H1 (cell line): ENCODE measurements at regions not wholly inside any gene's neighbourhood (a gene's known extent, or its start where the extent isn't known, plus 50 kb on each side); places are given as distances from the start of the nearest gene placed in this dataset.

Source experiments
- ATF2 ChIP-seq: IDR thresholded peaks from 2 replicates; pipeline ENCODE4 v1.6.1; 2012; ENCODE audit warnings: low read length, inconsistent platforms
- CHD2 ChIP-seq: IDR thresholded peaks from 2 replicates; pipeline ENCODE4 v1.6.1; 2012; ENCODE audit warnings: low read length, improper control_type of control experiment
- EGR1 ChIP-seq: IDR thresholded peaks from 2 replicates; pipeline ENCODE4 v1.6.1; 2011; ENCODE audit warnings: low read depth, low read length, borderline replicate concordance
- EP300 ChIP-seq, 2 experiments: IDR thresholded peaks; 1 replicate in 1 of 2; 2 replicates in 1 of 2; pipeline ENCODE4 v1.6.1; 2011 to 2012; ENCODE audit warnings: low read depth in 2 of 2, low read length in 2 of 2, mild to moderate bottlenecking in 2 of 2, borderline replicate concordance in 1 of 2, inconsistent platforms in 1 of 2, moderate library complexity in 1 of 2
- JUND ChIP-seq: IDR thresholded peaks from 2 replicates; pipeline ENCODE4 v1.6.1; 2011; ENCODE audit warnings: mild to moderate bottlenecking, improper control_type of control experiment, low read length
- MAX ChIP-seq: IDR thresholded peaks from 2 replicates; pipeline ENCODE4 v1.6.1; 2012; ENCODE audit warnings: inconsistent platforms
- POLR2A ChIP-seq, 2 experiments: IDR thresholded peaks; 1 replicate in 1 of 2; 2 replicates in 1 of 2; pipeline ENCODE4 v1.6.1; 2011; ENCODE audit warnings: low read depth in 2 of 2, low read length in 2 of 2, mild to moderate bottlenecking in 2 of 2; ENCODE audit errors: control extremely low read depth in 1 of 2
- SIN3A ChIP-seq, 2 experiments: IDR thresholded peaks in 1 of 2; conservative IDR thresholded peaks in 1 of 2; 2 replicates each; pipeline ENCODE4 v1.6.1; 2011 to 2012; ENCODE audit warnings: low read length in 2 of 2, improper control_type of control experiment in 1 of 2, low read depth in 1 of 2, mild to moderate bottlenecking in 1 of 2
- ZNF274 ChIP-seq: IDR thresholded peaks from 2 replicates; pipeline ENCODE4 v1.7.0; 2012; ENCODE audit warnings: low read length, borderline replicate concordance; ENCODE audit errors: extremely low read depth
- TF ChIP-seq, protein P1 (sequence below), 3 experiments: IDR thresholded peaks; 1 replicate in 2 of 3; 2 replicates in 1 of 3; pipeline versions ENCODE4 v1.5.1 to v1.6.1; 2011; ENCODE audit warnings: low read length in 3 of 3, mild to moderate bottlenecking in 3 of 3, inconsistent platforms in 2 of 3, low read depth in 1 of 3, moderate library complexity in 1 of 3; ENCODE audit not compliant: insufficient read depth in 1 of 3; ENCODE audit errors: control extremely low read depth in 1 of 3

DNA sequence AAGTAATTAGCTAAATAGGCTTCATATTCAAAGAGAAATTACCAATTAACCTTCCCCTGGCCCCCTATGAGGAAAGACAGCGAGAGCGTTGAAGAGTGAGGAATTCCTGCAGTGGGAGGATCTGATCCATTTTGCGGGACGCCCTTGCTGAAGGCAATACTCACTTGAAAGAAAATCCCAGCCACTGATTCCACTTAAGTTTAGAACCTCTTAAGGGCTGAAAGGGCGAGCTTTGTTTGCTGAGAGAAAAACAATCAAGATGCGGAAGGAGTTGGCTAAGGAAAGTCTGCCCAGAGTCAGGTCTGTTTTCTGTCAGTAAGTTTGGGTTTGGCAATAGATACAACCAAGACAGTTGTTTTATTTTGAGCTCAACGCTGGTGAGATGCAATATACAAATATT is 102.8 kb upstream of the GBE1 start:
- no peak for TF ChIP-seq POLR2A (IDR thresholded peaks at IDR 0.05; ENCODE audit: control extremely low read depth in 1 of 2, low read depth in 2 of 2, low read length in 2 of 2)
- no peak for TF ChIP-seq MAX
- TF ChIP-seq ATF2, result no peak
- TF ChIP-seq JUND, result no peak
- TF ChIP-seq, protein P1, sequence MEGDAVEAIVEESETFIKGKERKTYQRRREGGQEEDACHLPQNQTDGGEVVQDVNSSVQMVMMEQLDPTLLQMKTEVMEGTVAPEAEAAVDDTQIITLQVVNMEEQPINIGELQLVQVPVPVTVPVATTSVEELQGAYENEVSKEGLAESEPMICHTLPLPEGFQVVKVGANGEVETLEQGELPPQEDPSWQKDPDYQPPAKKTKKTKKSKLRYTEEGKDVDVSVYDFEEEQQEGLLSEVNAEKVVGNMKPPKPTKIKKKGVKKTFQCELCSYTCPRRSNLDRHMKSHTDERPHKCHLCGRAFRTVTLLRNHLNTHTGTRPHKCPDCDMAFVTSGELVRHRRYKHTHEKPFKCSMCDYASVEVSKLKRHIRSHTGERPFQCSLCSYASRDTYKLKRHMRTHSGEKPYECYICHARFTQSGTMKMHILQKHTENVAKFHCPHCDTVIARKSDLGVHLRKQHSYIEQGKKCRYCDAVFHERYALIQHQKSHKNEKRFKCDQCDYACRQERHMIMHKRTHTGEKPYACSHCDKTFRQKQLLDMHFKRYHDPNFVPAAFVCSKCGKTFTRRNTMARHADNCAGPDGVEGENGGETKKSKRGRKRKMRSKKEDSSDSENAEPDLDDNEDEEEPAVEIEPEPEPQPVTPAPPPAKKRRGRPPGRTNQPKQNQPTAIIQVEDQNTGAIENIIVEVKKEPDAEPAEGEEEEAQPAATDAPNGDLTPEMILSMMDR (IDR thresholded peaks at IDR 0.05; ENCODE audit: control extremely low read depth in 1 of 3, insufficient read depth in 1 of 3, low read depth in 1 of 3, low read length in 3 of 3), result no peak
- no peak for TF ChIP-seq ZNF274
- TF ChIP-seq EP300 (IDR thresholded peaks at IDR 0.05; ENCODE audit: borderline replicate concordance in 1 of 2, low read depth in 2 of 2, low read length in 2 of 2), result no peak
- TF ChIP-seq EGR1, result no peak
- no peak for TF ChIP-seq SIN3A (conservative IDR thresholded peaks at IDR 0.05 in 1 of 2, IDR thresholded peaks at IDR 0.05 in 1 of 2; ENCODE audit: low read depth in 1 of 2, low read length in 2 of 2)
- no peak for TF ChIP-seq CHD2
